SU-DHL-6 (cell line): ENCODE measurements at regions not wholly inside any gene's neighbourhood (a gene's known extent, or its start where the extent isn't known, plus 50 kb on each side); places are given as distances from the start of the nearest gene placed in this dataset.

ENCODE experiments used
- EZH2phosphoT487 ChIP-seq: fragments of 200-600 bp; sonication (generic), shearing (Covaris generic); conservative IDR thresholded peaks from 2 replicates; pipeline ENCODE4 v1.6.1; 2018; ENCODE audit warnings: mild to moderate bottlenecking, antibody characterized with exemption, low read length, moderate library complexity, mixed read lengths
- TF ChIP-seq, protein P1 (sequence below): fragments of 200-600 bp; sonication (generic); IDR thresholded peaks from one replicate; pipeline ENCODE4 v1.5.1; 2017; ENCODE audit warnings: antibody characterized with exemption, mild to moderate bottlenecking, low read length, moderate library complexity; ENCODE audit not compliant: insufficient read depth, poor library complexity, severe bottlenecking

DNA sequence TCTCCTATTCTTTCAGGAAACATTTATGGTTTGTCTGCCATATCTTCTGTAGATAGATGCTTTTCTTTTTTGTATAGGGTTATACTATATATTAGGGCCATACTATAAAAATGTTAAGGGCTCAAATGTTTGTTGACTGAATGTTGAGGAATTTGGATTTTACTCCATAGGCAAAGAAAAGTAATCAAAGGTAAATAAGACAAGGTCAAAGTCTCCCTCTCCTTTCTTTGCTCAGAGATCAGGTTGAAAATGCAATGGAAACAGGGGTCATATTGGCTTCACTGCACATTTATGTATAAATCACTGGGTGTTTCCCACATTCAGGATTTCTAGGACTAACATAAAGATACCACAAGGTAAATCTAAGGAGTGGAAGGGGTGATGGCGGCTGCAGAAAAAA lies 291.4 kb upstream of the FZD8 start:
- TF ChIP-seq, protein P1, sequence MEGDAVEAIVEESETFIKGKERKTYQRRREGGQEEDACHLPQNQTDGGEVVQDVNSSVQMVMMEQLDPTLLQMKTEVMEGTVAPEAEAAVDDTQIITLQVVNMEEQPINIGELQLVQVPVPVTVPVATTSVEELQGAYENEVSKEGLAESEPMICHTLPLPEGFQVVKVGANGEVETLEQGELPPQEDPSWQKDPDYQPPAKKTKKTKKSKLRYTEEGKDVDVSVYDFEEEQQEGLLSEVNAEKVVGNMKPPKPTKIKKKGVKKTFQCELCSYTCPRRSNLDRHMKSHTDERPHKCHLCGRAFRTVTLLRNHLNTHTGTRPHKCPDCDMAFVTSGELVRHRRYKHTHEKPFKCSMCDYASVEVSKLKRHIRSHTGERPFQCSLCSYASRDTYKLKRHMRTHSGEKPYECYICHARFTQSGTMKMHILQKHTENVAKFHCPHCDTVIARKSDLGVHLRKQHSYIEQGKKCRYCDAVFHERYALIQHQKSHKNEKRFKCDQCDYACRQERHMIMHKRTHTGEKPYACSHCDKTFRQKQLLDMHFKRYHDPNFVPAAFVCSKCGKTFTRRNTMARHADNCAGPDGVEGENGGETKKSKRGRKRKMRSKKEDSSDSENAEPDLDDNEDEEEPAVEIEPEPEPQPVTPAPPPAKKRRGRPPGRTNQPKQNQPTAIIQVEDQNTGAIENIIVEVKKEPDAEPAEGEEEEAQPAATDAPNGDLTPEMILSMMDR = no peak
- TF ChIP-seq EZH2phosphoT487 = no peak
